Heart right ventricle (tissue), 16 donors: ENCODE measurements at regions not wholly inside any gene's neighbourhood (a gene's known extent, or its start where the extent isn't known, plus 50 kb on each side); places are given as distances from the start of the nearest gene placed in this dataset.

Source experiments
- ATAC-seq, 8 donors: fragments of 200-7000 bp; cut with Tn5 transposase; one replicate each; pipeline ENCODE4 v1.9.1; 2020; ENCODE audit warnings: mild to moderate bottlenecking in 8 of 8, moderate library complexity in 8 of 8, moderate number of reproducible peaks in 1 of 8
- DNase-seq, 2 donors: peaks; one replicate each; pipeline ENCODE4 v3.0.0-alpha.2; 2020
- H3K27ac ChIP-seq, 10 donors: fragments of 200-600 bp; sonication (generic) in 2 of 10; one replicate each; pipeline versions ENCODE4 v1.5.0 to v1.8.0; 2020 to 2022; ENCODE audit warnings: mild to moderate bottlenecking in 3 of 10
- H3K27me3 ChIP-seq, 7 donors: fragments of 200-600 bp; one replicate each; pipeline ENCODE4 v1.8.0; 2021 to 2022; ENCODE audit warnings: mild to moderate bottlenecking in 2 of 7
- H3K36me3 ChIP-seq, 9 donors: fragments of 200-600 bp; sonication (generic) in 1 of 9; one replicate each; pipeline versions ENCODE4 v1.5.0 to v1.8.0; 2020 to 2022; ENCODE audit warnings: mild to moderate bottlenecking in 2 of 9
- H3K4me1 ChIP-seq, 9 donors: fragments of 200-600 bp; sonication (generic) in 1 of 9; one replicate each; pipeline versions ENCODE4 v1.5.0 to v1.8.0; 2020 to 2022; ENCODE audit warnings: mild to moderate bottlenecking in 4 of 9
- H3K4me3 ChIP-seq, 10 donors: fragments of 200-600 bp; sonication (generic) in 2 of 10; one replicate each; pipeline versions ENCODE4 v1.5.0 to v1.8.0; 2020 to 2022; ENCODE audit warnings: mild to moderate bottlenecking in 7 of 10, moderate library complexity in 2 of 10
- H3K9me3 ChIP-seq, 11 donors: fragments of 200-600 bp in 10 of 11; sonication (generic) in 2 of 11; one replicate each; pipeline versions ENCODE4 v1.5.0 to v1.8.0; 2013 to 2022; ENCODE audit warnings: mild to moderate bottlenecking in 2 of 11, control low read depth in 1 of 11, moderate library complexity in 1 of 11
- WGBS, 2 donors: extraction: QIAGEN DNeasy Blood & Tissue Kit; methylation state at CpG; one replicate each; pipeline ENCODE4 v1.1.7; 2013; ENCODE audit warnings: inconsistent platforms in 1 of 2; 5-methylcytosine and 5-hydroxymethylcytosine counted together
- intact Hi-C, 10 donors: fragments of 100-400 bp; cut with DNase I; formaldehyde crosslinking; loops; one replicate each; pipeline versions ENCODE4 v1.11.1 to v1.14.2; 2022
- TF ChIP-seq, protein P1 (sequence below), 9 donors: fragments of 200-600 bp; sonication (generic) in 2 of 9; IDR thresholded peaks; one replicate each; pipeline versions ENCODE4 v1.5.0 to v1.8.0; 2021 to 2022; ENCODE audit warnings: antibody characterized with exemption in 9 of 9, mild to moderate bottlenecking in 5 of 9, moderate library complexity in 1 of 9
- donor health status: Arrhythmogenic right ventricular cardiomyopathy.
- donor health status: ischemic (EF 13 %, LVEDD 7.1; RV severe dilation, severe dysfunction).
- donor health status: healthy with polysubstance abuse.
- donor health status: DM: no; HTN: yes; CAD: no.
- donor health status: DM: no; HTN: no; CAD: no.
- donor health status: ischemic (EF 25% LVEDD 6.9; RV normal size, moderate dysfunction).
- donor health status: ischemic (EF 25% LVEDD 5.7; RV mildly dilated, moderate dysfunction).
- donor health status: healthy.
- donor health status: DM: yes; HTN: yes; CAD: no.
- donor health status: Ischemic cardiomyopathy.
- donor health status: ischemic (EF 35%, LVEDD 5.7; RV mildly dilated, moderate dysfunction).
- donor health status: nonischemic (EF 11% LVEDD 7.7; RV severe dilation, severe dysfunction).
- donor health status: DM: yes; HTN: yes; CAD: no.
- donor health status: PGD.
- donor health status: ischemic (EF 29% LVEDD 5.4; RV normal size, mild dysfunction).
- donor health status: nonischemic (EF 23%, LVEDD 6.1; RV moderate dilation, normal function).

DNA sequence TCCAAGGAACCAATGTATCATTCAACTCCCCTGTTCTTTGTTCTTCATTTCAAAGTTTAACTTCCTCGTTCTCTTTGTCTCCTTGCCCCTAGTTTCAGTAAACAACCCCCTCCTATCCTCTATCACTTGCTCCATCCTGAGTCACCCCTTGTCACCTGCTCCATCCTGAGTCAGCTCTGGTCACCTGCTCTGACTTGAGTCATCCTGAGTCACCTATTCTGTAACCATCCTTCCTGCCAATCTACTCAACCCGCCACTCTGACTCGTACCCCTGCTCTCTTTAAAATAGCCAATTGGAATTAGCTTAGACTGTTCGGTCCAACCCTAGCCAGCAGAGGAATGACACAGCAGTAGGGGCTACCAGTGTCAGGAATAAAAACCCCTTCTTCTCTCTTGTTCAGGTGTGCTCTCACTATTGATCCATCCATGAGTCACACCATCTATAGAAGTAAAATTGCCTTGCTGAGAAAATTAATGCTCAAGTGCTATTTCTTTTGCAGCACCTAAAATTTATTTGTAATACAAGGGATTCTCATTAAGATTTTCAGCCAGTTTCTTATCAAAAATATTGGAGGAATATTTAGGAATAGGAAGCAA is 326.8 kb downstream of the AKAIN1 start:
- H3K27me3 ChIP-seq: no peaks in the 10 kb centered on the region
- intact Hi-C loops: no loop called here
- no peak for DNase-seq
- TF ChIP-seq, protein P1, sequence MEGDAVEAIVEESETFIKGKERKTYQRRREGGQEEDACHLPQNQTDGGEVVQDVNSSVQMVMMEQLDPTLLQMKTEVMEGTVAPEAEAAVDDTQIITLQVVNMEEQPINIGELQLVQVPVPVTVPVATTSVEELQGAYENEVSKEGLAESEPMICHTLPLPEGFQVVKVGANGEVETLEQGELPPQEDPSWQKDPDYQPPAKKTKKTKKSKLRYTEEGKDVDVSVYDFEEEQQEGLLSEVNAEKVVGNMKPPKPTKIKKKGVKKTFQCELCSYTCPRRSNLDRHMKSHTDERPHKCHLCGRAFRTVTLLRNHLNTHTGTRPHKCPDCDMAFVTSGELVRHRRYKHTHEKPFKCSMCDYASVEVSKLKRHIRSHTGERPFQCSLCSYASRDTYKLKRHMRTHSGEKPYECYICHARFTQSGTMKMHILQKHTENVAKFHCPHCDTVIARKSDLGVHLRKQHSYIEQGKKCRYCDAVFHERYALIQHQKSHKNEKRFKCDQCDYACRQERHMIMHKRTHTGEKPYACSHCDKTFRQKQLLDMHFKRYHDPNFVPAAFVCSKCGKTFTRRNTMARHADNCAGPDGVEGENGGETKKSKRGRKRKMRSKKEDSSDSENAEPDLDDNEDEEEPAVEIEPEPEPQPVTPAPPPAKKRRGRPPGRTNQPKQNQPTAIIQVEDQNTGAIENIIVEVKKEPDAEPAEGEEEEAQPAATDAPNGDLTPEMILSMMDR (IDR thresholded peaks at IDR 0.05): no peak
- peaks cover 0 to 47% (median 13%) of the 10 kb centered on the region in 11 donors for H3K9me3 ChIP-seq
- no peak overlapping the region for H3K4me3 ChIP-seq
- ATAC-seq: no peak
- H3K27ac ChIP-seq: no peak overlapping the region
- H3K36me3 ChIP-seq: no peaks in the 10 kb centered on the region
- WGBS, 2 donors: 70 to 84% methylated on average over 4 of the region's 4 CpGs
- H3K4me1 ChIP-seq: no peaks in the 10 kb centered on the region

DNA sequence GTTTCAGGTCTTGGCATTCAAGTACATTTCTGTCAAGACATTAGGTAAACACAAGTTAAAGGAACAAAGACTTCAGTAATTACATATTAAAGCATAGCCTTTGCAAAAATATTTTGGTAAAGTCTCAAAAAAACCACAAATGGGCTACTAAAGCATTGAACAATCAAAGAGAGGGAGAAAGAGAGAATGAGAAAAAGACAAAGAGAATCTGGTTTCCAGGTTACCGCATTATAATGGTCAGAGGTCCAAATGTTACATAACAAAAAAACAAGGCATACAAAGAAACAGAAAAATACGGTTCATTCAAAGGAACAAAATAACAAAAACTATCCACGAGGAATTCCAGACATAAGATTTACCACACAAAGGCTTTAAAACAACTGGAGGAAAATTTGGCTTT is 327.9 kb downstream of the AKAIN1 start:
- H3K9me3 ChIP-seq: peaks cover 0 to 52% (median 13%) of the 10 kb centered on the region in 11 donors
- H3K27me3 ChIP-seq: no peaks in the 10 kb centered on the region
- intact Hi-C loops: no loop called here
- no peak overlapping the region for H3K27ac ChIP-seq
- no peaks in the 10 kb centered on the region for H3K36me3 ChIP-seq
- 75 to 76% methylated on average over 3 of the region's 3 CpGs for WGBS, 2 donors
- ATAC-seq: no peak
- TF ChIP-seq, protein P1 (IDR thresholded peaks at IDR 0.05): no peak
- H3K4me1 ChIP-seq: no peaks in the 10 kb centered on the region
- no peak overlapping the region for H3K4me3 ChIP-seq
- no peak for DNase-seq

DNA sequence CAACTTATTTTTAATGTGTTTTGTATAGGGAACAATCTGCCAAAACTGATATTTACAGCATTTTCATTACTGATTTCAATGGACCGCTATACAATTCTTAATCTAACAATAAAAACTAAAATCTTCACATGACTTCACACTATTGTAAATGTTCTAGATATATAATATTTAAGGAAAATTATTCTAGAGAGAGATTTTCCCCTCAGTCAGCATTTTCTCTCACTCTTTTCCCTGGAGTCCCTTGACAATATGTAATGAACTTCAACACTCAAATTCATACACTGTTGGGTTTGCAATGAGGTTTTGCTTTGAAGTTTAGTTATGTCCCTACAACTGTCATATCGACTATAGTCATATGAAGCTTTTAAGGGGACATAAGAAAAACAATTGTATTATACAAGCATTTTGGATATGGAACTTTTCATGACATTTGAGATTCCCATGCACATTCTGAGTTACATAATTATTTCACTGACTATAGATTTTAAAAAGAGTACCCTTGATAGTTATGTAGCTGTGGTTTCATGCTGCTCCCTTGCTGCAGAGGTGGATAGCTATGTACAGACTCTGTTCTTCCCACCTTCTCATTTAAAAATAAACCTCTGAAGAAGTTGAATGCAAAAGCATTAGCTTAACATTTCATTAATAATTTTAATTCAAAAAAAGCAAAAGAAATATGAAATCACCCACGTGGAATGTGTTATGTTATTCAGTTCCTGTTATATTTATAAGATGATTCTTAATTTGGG is 338.5 kb downstream of the AKAIN1 start:
- Histone ChIP-seq H3K4me1 (no peaks in the 10 kb centered on the region), H3K36me3 (no peaks in the 10 kb centered on the region), H3K27ac (no peak overlapping the region), H3K27me3 (no peaks in the 10 kb centered on the region), H3K4me3 (no peak overlapping the region), H3K9me3 (peaks cover 0 to 36% (median 0%) of the 10 kb centered on the region in 11 donors)
- DNase-seq (no peak), ATAC-seq (no peak)
- WGBS, 2 donors: 73 to 75% methylated on average over 3 of the region's 3 CpGs
- intact Hi-C loops: no loop called here
- TF ChIP-seq, protein P1 (IDR thresholded peaks at IDR 0.05): no peak

DNA sequence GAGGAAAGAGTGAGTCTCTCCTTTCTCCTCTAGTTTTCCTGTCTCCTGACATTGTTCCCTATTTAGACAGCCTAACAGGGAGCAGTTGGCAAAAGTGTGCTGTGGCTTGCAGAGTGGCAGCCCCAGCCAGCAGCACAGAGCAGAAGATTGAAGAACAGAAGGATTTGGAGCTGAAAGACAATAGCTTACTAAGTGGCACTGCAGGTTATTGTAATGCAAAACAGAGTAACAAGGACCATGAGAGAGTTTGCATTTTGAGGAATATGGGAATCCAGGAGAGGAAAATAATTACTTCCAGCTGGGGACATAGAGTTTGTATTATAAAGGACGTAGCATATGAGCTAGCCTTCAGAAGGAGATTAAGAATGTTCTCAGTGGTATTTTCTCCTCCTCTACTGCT is 342.4 kb downstream of the AKAIN1 start:
- Histone ChIP-seq H3K27ac (no peak overlapping the region), H3K9me3 (peaks cover 0 to 26% (median 0%) of the 10 kb centered on the region in 11 donors), H3K4me3 (no peak overlapping the region), H3K36me3 (no peaks in the 10 kb centered on the region), H3K4me1 (no peaks in the 10 kb centered on the region), H3K27me3 (no peaks in the 10 kb centered on the region)
- intact Hi-C loops: no loop called here
- ATAC-seq: no peak
- no peak for DNase-seq
- TF ChIP-seq, protein P1 (IDR thresholded peaks at IDR 0.05): no peak
- WGBS, 2 donors: 64 to 79% methylated on average over 1 of the region's 1 CpG
